Fibroblast of the aortic adventitia (primary cell): ENCODE measurements at regions not wholly inside any gene's neighbourhood (a gene's known extent, or its start where the extent isn't known, plus 50 kb on each side); places are given as distances from the start of the nearest gene placed in this dataset.

Experiments used
- DNase-seq: peaks from one replicate; pipeline ENCODE4 v3.0.0-alpha.2; 2010; ENCODE audit warnings: low read depth
- H3K4me3 ChIP-seq: 2 replicates; pipeline ENCODE4 v1.5.1; 2011; ENCODE audit warnings: low read depth, mild to moderate bottlenecking, control low read depth, low read length, moderate library complexity
- TF ChIP-seq, protein P1 (sequence below): IDR thresholded peaks from 2 replicates; pipeline ENCODE4 v1.5.1; 2011; ENCODE audit warnings: mild to moderate bottlenecking, low read length, control low read depth, inconsistent platforms; ENCODE audit not compliant: insufficient read depth

DNA sequence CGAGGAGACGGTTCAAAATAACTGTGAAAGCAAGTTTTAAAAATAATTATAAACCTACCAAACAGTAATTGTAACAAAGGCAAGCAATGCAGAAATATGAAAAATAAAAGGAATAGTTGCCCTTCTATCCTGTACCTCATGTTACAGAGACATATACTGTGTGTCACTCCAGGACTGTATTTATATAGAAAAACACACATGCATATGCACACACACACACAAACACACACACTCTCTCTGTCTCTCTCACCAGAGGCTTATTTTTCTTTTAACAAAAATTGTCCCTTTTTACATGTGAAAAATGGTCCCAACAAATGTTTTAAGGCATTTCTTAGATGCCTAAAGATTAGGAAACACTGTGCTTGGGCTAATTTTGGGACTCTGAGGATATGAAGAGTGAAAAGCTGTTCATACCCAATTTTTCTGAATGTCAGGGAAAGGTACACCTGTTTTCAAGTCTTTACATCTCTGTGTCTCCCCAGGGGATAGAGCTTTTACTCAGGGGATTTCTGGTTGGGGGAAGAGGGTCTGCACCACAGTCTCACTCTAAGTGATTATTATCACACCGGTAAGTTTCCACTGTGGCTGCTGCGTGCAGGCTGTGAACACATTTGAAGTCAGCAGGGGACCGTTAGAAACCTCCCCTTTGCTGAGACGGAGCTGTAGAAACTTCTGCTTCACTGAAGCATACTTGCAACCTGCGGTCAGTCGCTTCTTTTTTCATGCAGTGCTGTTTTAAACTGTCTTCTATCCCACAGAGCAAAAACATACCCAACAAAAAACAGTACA, 51.4 kb upstream of the SPAG16 start:
- H3K4me3 ChIP-seq, result no peak overlapping the region
- TF ChIP-seq, protein P1, sequence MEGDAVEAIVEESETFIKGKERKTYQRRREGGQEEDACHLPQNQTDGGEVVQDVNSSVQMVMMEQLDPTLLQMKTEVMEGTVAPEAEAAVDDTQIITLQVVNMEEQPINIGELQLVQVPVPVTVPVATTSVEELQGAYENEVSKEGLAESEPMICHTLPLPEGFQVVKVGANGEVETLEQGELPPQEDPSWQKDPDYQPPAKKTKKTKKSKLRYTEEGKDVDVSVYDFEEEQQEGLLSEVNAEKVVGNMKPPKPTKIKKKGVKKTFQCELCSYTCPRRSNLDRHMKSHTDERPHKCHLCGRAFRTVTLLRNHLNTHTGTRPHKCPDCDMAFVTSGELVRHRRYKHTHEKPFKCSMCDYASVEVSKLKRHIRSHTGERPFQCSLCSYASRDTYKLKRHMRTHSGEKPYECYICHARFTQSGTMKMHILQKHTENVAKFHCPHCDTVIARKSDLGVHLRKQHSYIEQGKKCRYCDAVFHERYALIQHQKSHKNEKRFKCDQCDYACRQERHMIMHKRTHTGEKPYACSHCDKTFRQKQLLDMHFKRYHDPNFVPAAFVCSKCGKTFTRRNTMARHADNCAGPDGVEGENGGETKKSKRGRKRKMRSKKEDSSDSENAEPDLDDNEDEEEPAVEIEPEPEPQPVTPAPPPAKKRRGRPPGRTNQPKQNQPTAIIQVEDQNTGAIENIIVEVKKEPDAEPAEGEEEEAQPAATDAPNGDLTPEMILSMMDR, result no peak
- DNase-seq, result no peak

DNA sequence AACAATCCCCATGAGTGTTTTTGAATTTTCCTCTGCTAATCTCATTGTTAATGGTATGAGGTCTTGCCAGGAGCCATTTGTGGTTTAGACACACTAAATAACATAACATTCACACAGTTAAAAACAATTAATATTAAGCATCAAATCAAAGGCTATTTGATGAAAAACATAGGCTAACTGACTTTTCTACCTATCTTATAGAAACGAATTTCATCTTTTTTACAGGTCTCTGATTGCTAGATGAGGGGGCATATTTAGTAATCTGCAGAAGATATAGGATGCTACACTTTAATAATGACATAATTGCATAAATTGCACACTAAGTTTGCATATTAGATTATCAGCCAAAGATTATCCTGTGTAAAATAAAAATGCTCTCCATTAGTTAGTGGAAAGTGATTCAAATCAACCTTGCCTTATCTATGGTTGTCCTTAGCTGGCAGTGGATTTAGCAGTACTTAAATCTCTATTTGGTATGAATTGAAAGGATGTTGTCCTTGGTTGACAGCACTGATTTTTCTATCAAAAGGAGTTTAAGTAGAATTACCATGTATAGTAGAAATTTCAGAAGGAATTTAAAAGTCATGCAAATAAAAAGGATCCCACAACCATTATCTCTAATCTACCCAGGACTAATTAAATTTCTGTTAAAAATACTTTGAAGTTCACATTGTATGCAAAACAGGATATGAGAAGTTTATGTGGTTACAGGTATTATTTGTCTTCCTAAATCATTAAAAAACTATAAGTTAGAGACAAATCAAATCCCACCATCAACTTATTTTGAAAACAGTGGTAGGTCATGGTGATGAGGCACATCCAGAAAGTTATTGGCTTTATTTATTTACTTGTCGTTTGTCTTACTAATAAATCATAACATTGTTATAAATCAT, 50.6 kb upstream of the SPAG16 start:
- DNase-seq, result no peak
- TF ChIP-seq, protein P1, result no peak
- no peak overlapping the region for H3K4me3 ChIP-seq
